HEK293T (cell line): ENCODE measurements at regions not wholly inside any gene's neighbourhood (a gene's known extent, or its start where the extent isn't known, plus 50 kb on each side); places are given as distances from the start of the nearest gene placed in this dataset.
A peak's percentile ranks its signal among the peaks of the same experiment; 100 is the strongest.

Experiments
- CTCF ChIA-PET: fragments of 350-600 bp; formaldehyde crosslinking; extraction: SDS; loops from one replicate; lab custom pipeline; 2021; ENCODE audit warnings: antibody characterized with exemption, inconsistent platforms; lab: Yijun Ruan, JAX
- POLR2A ChIA-PET: fragments of 350-600 bp; formaldehyde crosslinking; extraction: SDS; loops from one replicate; lab custom pipeline; 2020; ENCODE audit warnings: antibody characterized with exemption, inconsistent platforms; lab: Yijun Ruan, JAX
- DNase-seq: peaks from one replicate; pipeline ENCODE4 v3.0.0; 2012; ENCODE audit warnings: mixed read lengths; ENCODE audit errors: extremely low spot score
- ARNT ChIP-seq: fragments of 450-650 bp; IDR thresholded peaks from 2 replicates; pipeline ENCODE4 v1.6.1; 2017; ENCODE audit warnings: mild to moderate bottlenecking
- BHLHE40 ChIP-seq: fragments of 450-650 bp; IDR thresholded peaks from 2 replicates; pipeline ENCODE4 v1.6.1; 2016; ENCODE audit warnings: mild to moderate bottlenecking, moderate library complexity, borderline replicate concordance
- CTBP1 ChIP-seq: fragments of 450-650 bp; IDR thresholded peaks from 2 replicates; pipeline ENCODE4 v1.6.1; 2016; ENCODE audit warnings: borderline replicate concordance
- ELF4 ChIP-seq: fragments of 450-650 bp; IDR thresholded peaks from 2 replicates; pipeline ENCODE4 v1.6.1; 2017; ENCODE audit warnings: antibody characterized with exemption
- FOXA1 ChIP-seq: fragments of 450-650 bp; IDR thresholded peaks from 2 replicates; pipeline ENCODE4 v1.6.1; 2016; ENCODE audit warnings: mild to moderate bottlenecking
- FOXK2 ChIP-seq: fragments of 450-650 bp; IDR thresholded peaks from 2 replicates; pipeline ENCODE4 v1.6.1; 2016; ENCODE audit warnings: mild to moderate bottlenecking
- FOXM1 ChIP-seq: fragments of 450-650 bp; IDR thresholded peaks from 2 replicates; pipeline ENCODE4 v1.6.1; 2017; ENCODE audit warnings: mild to moderate bottlenecking, borderline replicate concordance
- HDGF ChIP-seq: fragments of 450-650 bp; IDR thresholded peaks from 2 replicates; pipeline ENCODE4 v1.6.1; 2017; ENCODE audit warnings: antibody characterized with exemption, borderline replicate concordance
- L3MBTL2 ChIP-seq: fragments of 450-650 bp; conservative IDR thresholded peaks from 2 replicates; pipeline ENCODE4 v1.6.1; 2016; ENCODE audit warnings: mild to moderate bottlenecking
- LEF1 ChIP-seq: fragments of 450-650 bp; IDR thresholded peaks from 2 replicates; pipeline ENCODE4 v1.6.1; 2017; ENCODE audit warnings: mild to moderate bottlenecking, borderline replicate concordance
- NFRKB ChIP-seq: fragments of 450-650 bp; IDR thresholded peaks from 2 replicates; pipeline ENCODE4 v1.6.1; 2016; ENCODE audit warnings: mild to moderate bottlenecking, moderate library complexity
- PKNOX1 ChIP-seq: fragments of 450-650 bp; IDR thresholded peaks from 2 replicates; pipeline ENCODE4 v1.6.1; 2016
- SP1 ChIP-seq: fragments of 450-650 bp; IDR thresholded peaks from 2 replicates; pipeline ENCODE4 v1.6.1; 2017
- SUZ12 ChIP-seq: fragments of 450-650 bp; IDR thresholded peaks from 2 replicates; pipeline ENCODE4 v1.6.1; 2016; ENCODE audit warnings: mild to moderate bottlenecking
- TARDBP ChIP-seq: fragments of 450-650 bp; IDR thresholded peaks from 2 replicates; pipeline ENCODE4 v1.6.1; 2016
- ZNF384 ChIP-seq: fragments of 450-650 bp; IDR thresholded peaks from 2 replicates; pipeline ENCODE4 v1.6.1; 2016

DNA sequence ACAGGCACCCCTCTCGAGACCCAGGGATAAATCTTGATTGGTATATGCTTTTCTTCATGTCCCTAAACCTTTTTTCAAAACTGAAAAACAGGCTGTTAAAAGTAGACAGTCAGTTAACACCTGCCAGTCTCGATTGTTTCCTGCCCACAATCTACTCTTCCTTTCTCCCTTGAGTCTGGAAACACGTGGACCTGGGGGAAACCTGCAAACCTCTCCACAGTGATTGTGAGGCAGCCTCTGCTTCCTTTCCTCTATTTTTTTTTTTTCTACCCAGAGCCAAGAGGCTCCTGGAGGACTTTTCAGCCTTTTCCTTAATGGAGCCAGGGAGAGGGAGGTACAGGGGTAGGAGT, 69.4 kb upstream of the CLMP start:
- no peak for DNase-seq
- CTCF ChIA-PET = interaction anchor here (0.9 kb wide), 1 partner anchor 27 kb away, joined by 8 read pairs; no protein-coding TSS in a partner anchor
- no peak for TF ChIP-seq SUZ12
- TF ChIP-seq BHLHE40 = no peak
- TF ChIP-seq FOXA1 = no peak
- TF ChIP-seq LEF1 = no peak
- TF ChIP-seq ZNF384 = no peak
- TF ChIP-seq PKNOX1 = no peak
- no peak for TF ChIP-seq HDGF
- POLR2A ChIA-PET = interaction anchor here (1.5 kb wide), 1 partner anchor 78 kb away, joined by 3 read pairs; no protein-coding TSS in a partner anchor

GRCh38 chr11:123261345-123262106, 66.5 kb upstream of the CLMP start:
- ChIA-PET POLR2A (interaction anchor here (0.6 to 1.3 kb wide), 5 partner anchors 10 to 201 kb away, joined by 3 to 8 read pairs (median 3); partner anchors contain the start of gene HSPA8), CTCF (interaction anchor here (0.6 to 2.0 kb wide), 38 partner anchors 8 to 1381 kb away, joined by 3 to 28 read pairs (median 4); no protein-coding TSS in a partner anchor)
- TF ChIP-seq L3MBTL2 (peak; percentile 48), ARNT (no peak)
- peak; percentile 92 for DNase-seq

DNA sequence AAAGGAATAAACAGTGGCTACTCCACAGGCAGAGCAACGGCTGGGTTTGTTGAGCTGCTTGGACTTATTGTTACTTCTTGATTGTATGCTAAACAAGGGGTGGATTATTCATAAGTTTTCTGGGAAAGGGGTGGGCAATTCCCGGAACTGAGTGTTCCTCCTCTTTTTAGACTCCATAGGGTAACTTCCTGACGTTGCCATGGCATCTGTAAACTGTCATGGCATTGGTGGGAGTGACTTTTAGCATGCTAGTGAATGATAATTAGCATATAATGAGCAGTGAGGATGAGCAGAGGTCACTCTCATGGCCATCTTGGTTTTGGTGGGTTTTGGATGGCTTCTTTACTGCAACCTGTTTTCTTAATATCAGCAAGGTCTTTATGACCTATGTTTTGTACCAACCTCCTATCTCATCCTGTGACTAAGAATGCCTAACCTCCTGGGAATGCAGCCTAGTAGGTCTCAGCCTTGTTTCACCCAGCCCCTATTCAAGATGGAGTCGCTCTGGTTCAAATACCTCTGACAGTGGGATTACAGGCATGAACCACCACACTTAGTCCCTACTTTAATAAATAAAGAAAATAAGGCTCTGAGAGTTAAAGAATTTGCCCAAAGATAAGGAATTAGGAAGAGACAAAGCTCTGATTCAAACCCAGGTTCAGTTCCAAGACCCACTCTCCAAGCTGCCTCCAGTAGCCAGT, 65.6 kb upstream of the CLMP start:
- ChIA-PET POLR2A (interaction anchor here (0.6 to 1.3 kb wide), 5 partner anchors 9 to 200 kb away, joined by 3 to 8 read pairs (median 3); partner anchors contain the start of gene HSPA8), CTCF (interaction anchor here (0.6 to 2.0 kb wide), 34 partner anchors 9 to 270 kb away, joined by 3 to 28 read pairs (median 4); no protein-coding TSS in a partner anchor)

DNA sequence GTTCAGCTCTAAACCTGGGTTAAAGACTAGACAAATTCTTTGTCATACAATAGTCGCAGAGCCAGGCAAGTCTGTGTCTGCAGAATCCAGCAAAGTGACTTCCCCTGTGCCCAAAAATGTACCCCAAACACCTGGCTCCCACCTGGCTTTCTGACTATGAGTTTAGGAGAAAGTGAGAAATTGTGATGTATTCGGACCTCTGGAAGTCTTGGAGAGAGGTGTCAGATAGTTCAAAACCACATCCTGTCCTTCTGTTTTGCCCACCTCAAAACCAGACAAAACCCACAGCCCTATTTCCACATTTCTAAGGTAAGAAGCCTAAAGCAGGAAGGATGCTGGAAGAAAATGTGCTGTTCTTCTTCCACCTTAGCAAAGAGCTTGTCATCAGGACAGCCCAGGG, 63.8 kb upstream of the CLMP start:
- TF ChIP-seq ARNT (no peak), LEF1 (no peak)
- ChIA-PET POLR2A (no interaction called here), CTCF (no interaction called here)
- no peak for DNase-seq

More for the DNA sequence above, 65.6 kb upstream of the CLMP start:
- DNase-seq = no peak
- TF ChIP-seq BHLHE40 = no peak
- TF ChIP-seq FOXA1 = no peak
- no peak for TF ChIP-seq FOXM1
- no peak for TF ChIP-seq NFRKB
- no peak for TF ChIP-seq LEF1
- TF ChIP-seq L3MBTL2 = no peak
- no peak for TF ChIP-seq HDGF
- no peak for TF ChIP-seq ELF4
- TF ChIP-seq ZNF384 = no peak
- TF ChIP-seq SP1 = no peak
- no peak for TF ChIP-seq FOXK2
- TF ChIP-seq SUZ12 = no peak
- no peak for TF ChIP-seq PKNOX1
- TF ChIP-seq CTBP1 = no peak
- no peak for TF ChIP-seq TARDBP
- no peak for TF ChIP-seq ARNT

DNA sequence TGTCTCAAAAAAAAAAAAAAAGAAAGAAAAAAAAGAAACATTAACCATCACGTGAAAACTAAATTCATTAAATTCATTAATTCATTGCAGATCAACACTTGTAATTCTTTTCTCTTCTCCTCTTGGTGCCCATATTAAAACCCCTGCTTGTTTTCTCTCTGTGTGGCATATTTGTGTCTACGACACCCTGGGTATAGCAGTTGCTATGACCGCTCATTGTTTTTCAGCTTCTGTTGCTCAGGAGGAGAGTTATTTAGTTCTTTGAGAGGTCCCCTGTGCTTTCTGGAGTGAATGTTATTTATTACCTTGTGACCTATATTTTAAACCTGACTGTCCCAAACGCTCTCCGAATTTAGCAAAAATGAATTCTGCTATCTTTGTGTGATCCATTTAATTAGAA, 62.3 kb upstream of the CLMP start:
- ChIA-PET CTCF (interaction anchor here (1.7 kb wide), 1 partner anchor 10 kb away, joined by 4 read pairs; no protein-coding TSS in a partner anchor), POLR2A (no interaction called here)
- DNase-seq = no peak
- TF ChIP-seq ARNT = no peak
- TF ChIP-seq L3MBTL2 = no peak
- no peak for TF ChIP-seq TARDBP
- TF ChIP-seq FOXA1 = no peak
- TF ChIP-seq ELF4 = no peak
- TF ChIP-seq FOXK2 = no peak
- TF ChIP-seq PKNOX1 = no peak
- TF ChIP-seq BHLHE40 = no peak
- TF ChIP-seq SP1 = no peak
- TF ChIP-seq LEF1 = no peak
- TF ChIP-seq CTBP1 = no peak
- TF ChIP-seq ZNF384 = no peak
- TF ChIP-seq FOXM1 = no peak
- no peak for TF ChIP-seq NFRKB
- no peak for TF ChIP-seq HDGF

DNA sequence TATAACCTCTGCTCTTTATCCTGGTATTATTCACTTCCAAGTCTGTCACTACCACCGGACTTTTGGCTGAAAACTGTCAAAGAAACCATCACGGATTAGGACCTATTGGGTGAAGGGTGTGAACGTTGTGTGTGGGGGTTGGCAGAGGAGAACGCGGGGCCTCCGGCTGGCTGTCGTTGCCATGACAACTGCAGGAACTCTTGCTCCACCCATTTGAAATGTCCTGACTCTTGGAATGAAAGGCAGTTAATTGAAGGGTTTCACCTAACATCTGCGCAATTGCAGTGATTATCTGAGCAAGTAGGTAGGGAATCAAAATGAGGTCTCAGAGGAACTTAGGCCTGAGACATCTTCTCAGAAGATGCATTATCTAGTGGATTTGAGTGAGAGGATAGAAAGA, 60.9 kb upstream of the CLMP start:
- no peak for TF ChIP-seq BHLHE40
- no peak for TF ChIP-seq ZNF384
- TF ChIP-seq FOXA1 = no peak
- no peak for TF ChIP-seq NFRKB
- TF ChIP-seq FOXK2 = no peak
- TF ChIP-seq SUZ12 = no peak
- TF ChIP-seq ARNT = no peak
- no peak for TF ChIP-seq SP1
- TF ChIP-seq ELF4 = no peak
- no peak for DNase-seq
- ChIA-PET CTCF (interaction anchor here (1.1 kb wide), 1 partner anchor 153 kb away, joined by 4 read pairs; no protein-coding TSS in a partner anchor), POLR2A (no interaction called here)
